LNCAP (cell line): ENCODE measurements at regions not wholly inside any gene's neighbourhood (a gene's known extent, or its start where the extent isn't known, plus 50 kb on each side); places are given as distances from the start of the nearest gene placed in this dataset.

ENCODE experiments used
- CTCF ChIP-seq: fragments of 450-650 bp; IDR thresholded peaks from 2 replicates; pipeline ENCODE4 v1.5.1; 2017; ENCODE audit warnings: mild to moderate bottlenecking

DNA sequence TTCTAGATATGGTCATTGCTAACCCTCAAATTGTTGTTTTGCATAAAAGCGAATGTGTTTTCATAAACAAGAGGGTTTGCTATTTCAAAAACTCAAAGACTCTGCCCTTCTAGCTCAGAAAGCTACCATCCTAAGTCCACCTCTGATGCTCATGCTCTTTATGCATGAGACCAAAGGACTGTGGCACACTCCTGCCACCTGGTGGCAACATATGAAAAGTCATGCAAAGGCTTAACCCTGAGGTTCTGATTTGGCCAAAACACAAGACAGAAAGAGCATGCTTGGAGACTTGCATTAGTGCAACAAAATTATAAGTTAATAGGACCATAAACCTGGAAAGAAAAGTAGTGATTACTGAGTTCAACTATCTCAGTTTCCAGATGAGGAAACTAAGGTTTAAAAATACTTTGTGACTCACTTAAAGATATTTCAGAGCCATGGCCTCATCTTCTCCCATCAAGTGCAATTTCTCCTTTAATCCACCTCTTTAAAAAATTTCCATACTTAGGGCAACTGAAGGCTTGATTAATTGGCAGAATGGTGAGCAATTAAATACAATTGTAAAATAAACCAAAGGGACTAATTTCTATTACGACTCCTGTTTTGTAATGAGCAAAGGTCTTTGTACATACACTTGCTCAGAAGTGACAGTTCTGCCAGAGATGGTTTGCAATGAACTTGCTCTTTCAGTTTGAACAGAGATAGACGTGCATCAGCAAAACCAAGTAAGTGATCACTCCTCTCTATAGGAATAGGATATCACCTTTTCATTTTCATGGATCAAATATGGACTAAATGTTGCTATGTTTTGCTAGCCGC, 110.7 kb upstream of the RAD23B start:
- TF ChIP-seq CTCF: peak; percentile 79

DNA sequence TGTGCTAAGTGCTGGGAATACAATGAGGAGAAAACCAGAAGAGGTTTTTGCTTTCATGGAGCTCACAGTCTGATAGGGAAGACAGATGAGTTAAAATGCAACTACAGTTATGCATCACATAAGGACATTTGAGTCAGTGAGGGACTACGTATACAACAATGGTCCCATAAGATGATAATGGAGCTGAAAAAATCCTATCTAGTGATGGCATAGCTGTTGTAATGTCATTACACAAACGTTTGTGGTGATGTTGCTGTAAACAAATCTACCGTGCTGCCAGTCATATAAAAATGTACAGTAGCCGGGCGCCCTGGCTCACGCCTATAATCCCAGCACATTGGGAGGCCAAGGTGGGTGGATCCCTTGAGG, 110.1 kb upstream of the RAD23B start:
- TF ChIP-seq CTCF: no peak

GRCh38 chr9:107173422-107174180, 109.5 kb upstream of the RAD23B start:
- TF ChIP-seq CTCF: no peak

- TF ChIP-seq CTCF: no peak
These were observed 108.6 kb upstream of the RAD23B start for GRCh38 chr9:107174441-107174840.

GRCh38 chr9:107175041-107175440, 108.0 kb upstream of the RAD23B start:
- no peak for TF ChIP-seq CTCF

DNA sequence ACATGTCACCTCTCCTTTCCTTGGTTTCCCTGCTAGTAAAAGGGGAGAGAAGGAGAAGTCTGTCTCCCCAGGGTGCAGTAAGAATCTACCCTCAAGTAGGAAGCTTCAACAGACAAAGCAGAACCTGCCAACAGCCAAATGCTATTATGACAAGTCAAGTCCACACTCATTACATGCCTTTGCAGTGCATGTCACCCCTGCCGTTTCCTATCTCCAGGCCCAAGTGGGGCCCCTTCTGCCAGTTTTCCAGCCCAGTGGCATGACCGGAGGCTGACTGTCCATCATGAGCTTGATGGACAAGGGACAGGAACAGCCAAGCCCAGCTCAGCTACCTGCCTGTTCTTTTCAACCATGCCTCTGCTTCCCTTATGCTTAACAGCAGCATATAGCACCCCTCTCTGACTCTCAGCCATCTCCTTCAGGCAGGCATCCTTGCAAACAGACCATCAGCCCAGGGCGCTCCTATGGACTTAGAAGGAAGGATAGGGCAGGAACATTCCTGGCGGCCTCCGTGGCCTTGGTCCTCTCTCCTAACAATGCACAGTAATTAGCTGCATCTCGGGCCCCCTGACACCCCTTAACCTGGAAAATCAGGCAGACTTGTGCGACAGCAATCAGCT, 107.2 kb upstream of the RAD23B start:
- TF ChIP-seq CTCF: no peak

DNA sequence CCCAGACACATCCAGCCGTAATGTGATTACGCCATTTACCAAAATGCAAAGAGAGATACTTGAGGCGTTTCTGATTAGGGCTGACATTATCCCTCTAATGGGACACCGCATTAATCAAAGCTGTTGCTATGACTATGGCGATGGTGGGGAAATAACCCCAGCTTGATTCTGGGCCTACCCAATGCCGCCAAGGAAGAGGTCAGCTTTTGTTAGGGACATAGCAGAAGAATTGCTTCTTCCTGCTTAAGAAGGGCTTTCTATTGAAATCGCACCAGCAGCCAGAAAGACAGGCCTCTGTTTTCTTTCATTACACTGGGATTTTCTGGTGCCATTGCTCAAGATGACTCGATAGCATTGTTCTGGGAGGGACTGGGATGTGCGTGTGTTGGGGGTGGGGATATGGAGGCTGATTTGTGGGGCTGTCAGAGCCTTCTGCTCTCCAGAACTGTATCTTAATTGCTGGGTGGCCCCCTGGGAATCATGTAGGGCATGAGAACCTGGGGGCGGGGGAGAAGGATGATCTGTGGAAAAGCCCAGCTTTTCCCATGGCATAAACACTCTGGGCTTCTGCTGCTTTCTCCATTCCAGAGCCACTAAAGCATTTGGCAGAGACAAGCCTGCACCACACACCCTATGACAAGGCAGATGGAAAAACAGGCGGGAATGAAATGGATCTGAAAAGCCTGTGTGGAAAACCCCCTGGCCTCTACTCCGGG, 106.5 kb upstream of the RAD23B start:
- no peak for TF ChIP-seq CTCF
